Skeletal muscle tissue (tissue), 3 donors: ENCODE measurements at regions not wholly inside any gene's neighbourhood (a gene's known extent, or its start where the extent isn't known, plus 50 kb on each side); places are given as distances from the start of the nearest gene placed in this dataset.

Source experiments
- H3K27ac ChIP-seq: one replicate; pipeline ENCODE4 v1.7.0; 2013; ENCODE audit warnings: mild to moderate bottlenecking, low read depth, low read length, inconsistent platforms
- H3K27me3 ChIP-seq, 3 donors: one replicate each; pipeline ENCODE4 v1.7.0; 2013; ENCODE audit warnings: low read length in 3 of 3; ENCODE audit not compliant: control insufficient read depth in 3 of 3, insufficient read depth in 3 of 3
- H3K36me3 ChIP-seq, 3 donors: one replicate each; pipeline ENCODE4 v1.7.0; 2013; ENCODE audit warnings: low read length in 3 of 3; ENCODE audit not compliant: control insufficient read depth in 3 of 3, insufficient read depth in 3 of 3
- H3K4me1 ChIP-seq, 3 donors: one replicate each; pipeline ENCODE4 v1.7.0; 2013; ENCODE audit warnings: low read length in 3 of 3, mild to moderate bottlenecking in 3 of 3; ENCODE audit not compliant: control insufficient read depth in 3 of 3, insufficient read depth in 3 of 3
- H3K4me3 ChIP-seq, 3 donors: one replicate each; pipeline ENCODE4 v1.7.0; 2013; ENCODE audit warnings: low read length in 3 of 3
- H3K9ac ChIP-seq, 3 donors: one replicate each; pipeline ENCODE4 v1.7.0; 2013; ENCODE audit warnings: low read length in 3 of 3, mild to moderate bottlenecking in 3 of 3, moderate library complexity in 2 of 3, low read depth in 1 of 3
- H3K9me3 ChIP-seq, 3 donors: one replicate each; pipeline ENCODE4 v1.7.0; 2013; ENCODE audit warnings: low read length in 3 of 3; ENCODE audit not compliant: control insufficient read depth in 3 of 3
- donor health status: Osteomylitis.

GRCh38 chr16:65829076-65829475 is 537.4 kb upstream of the CDH5 start:
- no peak overlapping the region for H3K9ac ChIP-seq
- H3K4me3 ChIP-seq = no peak overlapping the region
- no peaks in the 10 kb centered on the region for H3K9me3 ChIP-seq
- no peaks in the 10 kb centered on the region for H3K27me3 ChIP-seq
- no peak overlapping the region for H3K27ac ChIP-seq
- H3K36me3 ChIP-seq = no peaks in the 10 kb centered on the region
- H3K4me1 ChIP-seq = no peaks in the 10 kb centered on the region

- Histone ChIP-seq H3K27me3 (no peaks in the 10 kb centered on the region), H3K27ac (no peak overlapping the region), H3K9ac (no peak overlapping the region), H3K36me3 (no peaks in the 10 kb centered on the region), H3K9me3 (no peaks in the 10 kb centered on the region), H3K4me1 (no peaks in the 10 kb centered on the region), H3K4me3 (no peak overlapping the region)
These were observed 538.2 kb upstream of the CDH5 start for GRCh38 chr16:65828296-65828695.

- H3K36me3 ChIP-seq = no peaks in the 10 kb centered on the region
These were observed 539.3 kb upstream of the CDH5 start for GRCh38 chr16:65827231-65827630.

GRCh38 chr16:65825191-65825856 is 541.2 kb upstream of the CDH5 start:
- H3K9ac ChIP-seq = no peak overlapping the region
- H3K9me3 ChIP-seq = no peaks in the 10 kb centered on the region
- H3K4me3 ChIP-seq = no peak overlapping the region

More at GRCh38 chr16:65827231-65827630, 539.3 kb upstream of the CDH5 start:
- no peaks in the 10 kb centered on the region for H3K27me3 ChIP-seq
- no peaks in the 10 kb centered on the region for H3K4me1 ChIP-seq
- no peak overlapping the region for H3K27ac ChIP-seq
- no peak overlapping the region for H3K4me3 ChIP-seq
- no peaks in the 10 kb centered on the region for H3K9me3 ChIP-seq
- H3K9ac ChIP-seq = no peak overlapping the region

GRCh38 chr16:65822148-65822547 is 544.3 kb upstream of the CDH5 start:
- H3K4me3 ChIP-seq = no peak overlapping the region
- no peaks in the 10 kb centered on the region for H3K36me3 ChIP-seq
- no peak overlapping the region for H3K9ac ChIP-seq
- H3K4me1 ChIP-seq = no peaks in the 10 kb centered on the region
- no peaks in the 10 kb centered on the region for H3K27me3 ChIP-seq
- H3K27ac ChIP-seq = no peak overlapping the region
- no peaks in the 10 kb centered on the region for H3K9me3 ChIP-seq

More at GRCh38 chr16:65825191-65825856, 541.2 kb upstream of the CDH5 start:
- H3K4me1 ChIP-seq = no peaks in the 10 kb centered on the region
- no peak overlapping the region for H3K27ac ChIP-seq
- no peaks in the 10 kb centered on the region for H3K27me3 ChIP-seq
- H3K36me3 ChIP-seq = no peaks in the 10 kb centered on the region

- no peaks in the 10 kb centered on the region for H3K27me3 ChIP-seq
- H3K4me1 ChIP-seq = no peaks in the 10 kb centered on the region
- no peaks in the 10 kb centered on the region for H3K36me3 ChIP-seq
- H3K9me3 ChIP-seq = no peaks in the 10 kb centered on the region
- H3K9ac ChIP-seq = no peak overlapping the region
- H3K27ac ChIP-seq = no peak overlapping the region
- no peak overlapping the region for H3K4me3 ChIP-seq
These were observed 547.2 kb upstream of the CDH5 start for GRCh38 chr16:65819136-65819898.

GRCh38 chr16:65817799-65818198 is 548.7 kb upstream of the CDH5 start:
- Histone ChIP-seq H3K36me3 (no peaks in the 10 kb centered on the region), H3K27me3 (no peaks in the 10 kb centered on the region), H3K4me3 (no peak overlapping the region), H3K27ac (no peak overlapping the region), H3K9me3 (no peaks in the 10 kb centered on the region), H3K9ac (no peak overlapping the region), H3K4me1 (no peaks in the 10 kb centered on the region)

GRCh38 chr16:65817066-65817465 is 549.4 kb upstream of the CDH5 start:
- Histone ChIP-seq H3K9ac (no peak overlapping the region), H3K36me3 (no peaks in the 10 kb centered on the region)

GRCh38 chr16:65816556-65816955 is 549.9 kb upstream of the CDH5 start:
- Histone ChIP-seq H3K36me3 (no peaks in the 10 kb centered on the region), H3K9ac (no peak overlapping the region), H3K4me1 (no peaks in the 10 kb centered on the region), H3K4me3 (no peak overlapping the region), H3K27me3 (no peaks in the 10 kb centered on the region), H3K27ac (no peak overlapping the region), H3K9me3 (no peaks in the 10 kb centered on the region)

More at GRCh38 chr16:65817066-65817465, 549.4 kb upstream of the CDH5 start:
- Histone ChIP-seq H3K27me3 (no peaks in the 10 kb centered on the region), H3K4me3 (no peak overlapping the region), H3K27ac (no peak overlapping the region), H3K9me3 (no peaks in the 10 kb centered on the region), H3K4me1 (no peaks in the 10 kb centered on the region)

GRCh38 chr16:65815707-65816106 is 550.8 kb upstream of the CDH5 start:
- Histone ChIP-seq H3K4me1 (no peaks in the 10 kb centered on the region), H3K4me3 (no peak overlapping the region), H3K27me3 (no peaks in the 10 kb centered on the region), H3K9me3 (no peaks in the 10 kb centered on the region), H3K9ac (no peak overlapping the region), H3K27ac (no peak overlapping the region), H3K36me3 (no peaks in the 10 kb centered on the region)
